T-helper 2 cell (primary cell): ENCODE measurements at regions not wholly inside any gene's neighbourhood (a gene's known extent, or its start where the extent isn't known, plus 50 kb on each side); places are given as distances from the start of the nearest gene placed in this dataset.

Experiments used
- DNase-seq, 5 experiments: peaks; one replicate each; pipeline versions ENCODE4 v3.0.0 to v3.0.0-alpha.2; 2012 to 2022

GRCh38 chr2:120401275-120402066 lies 55.5 kb downstream of the INHBB start:
- no peak for DNase-seq

- no peak for DNase-seq
Measured at GRCh38 chr2:120402067-120402433, 56.1 kb downstream of the INHBB start.

GRCh38 chr2:120402508-120402907 lies 56.6 kb downstream of the INHBB start:
- DNase-seq = no peak

GRCh38 chr2:120403261-120403660 lies 57.3 kb downstream of the INHBB start:
- no peak for DNase-seq

GRCh38 chr2:120403676-120404075 lies 57.7 kb downstream of the INHBB start:
- no peak for DNase-seq

- no peak for DNase-seq
Measured at GRCh38 chr2:120404274-120404673, 58.3 kb downstream of the INHBB start.

GRCh38 chr2:120404941-120405758 lies 59.2 kb downstream of the INHBB start:
- DNase-seq = no peak

- DNase-seq = no peak
Measured at GRCh38 chr2:120405759-120406099, 59.8 kb downstream of the INHBB start.

- no peak for DNase-seq
Measured at GRCh38 chr2:120406566-120406965, 60.6 kb downstream of the INHBB start.

- no peak for DNase-seq
Measured at GRCh38 chr2:120410487-120410886, 64.6 kb downstream of the INHBB start.

GRCh38 chr2:120415060-120415459 lies 69.1 kb downstream of the INHBB start:
- no peak for DNase-seq

- no peak for DNase-seq
Measured at GRCh38 chr2:120415728-120416509, 70.0 kb downstream of the INHBB start.

GRCh38 chr2:120418174-120418787 lies 72.3 kb downstream of the INHBB start:
- no peak for DNase-seq

- DNase-seq = no peak
Measured at GRCh38 chr2:120419073-120419472, 73.1 kb downstream of the INHBB start.

GRCh38 chr2:120419955-120420354 lies 74.0 kb downstream of the INHBB start:
- DNase-seq = no peak

GRCh38 chr2:120421126-120421829 lies 75.3 kb downstream of the INHBB start:
- DNase-seq = no peak

GRCh38 chr2:120421830-120422175 lies 75.9 kb downstream of the INHBB start:
- DNase-seq = no peak

- DNase-seq = no peak
Measured at GRCh38 chr2:120422465-120423160, 76.7 kb downstream of the INHBB start.

GRCh38 chr2:120423167-120423943 lies 77.4 kb downstream of the INHBB start:
- no peak for DNase-seq

GRCh38 chr2:120424274-120424796 lies 78.4 kb downstream of the INHBB start:
- no peak for DNase-seq

GRCh38 chr2:120425014-120425413 lies 79.1 kb downstream of the INHBB start:
- DNase-seq = no peak
